ENCODE measurements at regions not wholly inside any gene's neighbourhood (a gene's known extent, or its start where the extent isn't known, plus 50 kb on each side); places are given as distances from the start of the nearest gene placed in this dataset.

DNA sequence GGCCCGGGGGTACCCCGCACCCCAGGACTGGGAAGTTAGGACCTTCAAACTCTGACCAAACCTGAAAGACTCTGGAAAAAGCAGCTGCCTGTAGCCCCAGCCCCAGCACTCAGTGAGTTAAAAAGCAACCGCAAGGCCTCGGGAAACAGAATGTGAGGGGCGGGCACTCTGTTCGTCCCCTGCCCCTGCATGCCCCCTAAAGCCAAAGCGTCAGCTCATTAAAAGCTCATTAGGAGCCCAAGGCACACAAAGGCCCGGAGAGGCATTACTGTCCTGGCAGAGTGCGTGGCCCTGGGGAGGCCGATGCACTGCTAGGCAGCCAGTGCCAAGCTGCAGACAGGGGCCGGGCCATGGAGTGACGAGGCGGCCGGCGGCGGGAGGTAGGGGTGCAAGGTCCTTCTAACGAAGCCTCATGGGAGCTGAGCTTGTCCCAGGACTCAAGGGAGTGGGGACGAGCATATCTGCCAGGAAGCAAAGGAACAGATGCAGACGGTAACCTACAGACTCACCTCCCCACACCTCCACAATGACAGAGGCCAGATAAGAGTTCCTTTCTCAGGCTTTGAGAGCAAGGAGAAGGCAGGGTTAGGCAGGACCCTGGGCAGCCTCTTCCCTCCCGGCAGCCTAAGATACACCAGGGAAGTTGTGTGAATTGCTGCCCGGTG, 116.8 kb downstream of the ENGASE start:
- H3K36me3 ChIP-seq (ENCODE audit: control insufficient read depth, insufficient read depth, low read length), result no peaks in the 10 kb centered on the region
- TF ChIP-seq, protein P1, sequence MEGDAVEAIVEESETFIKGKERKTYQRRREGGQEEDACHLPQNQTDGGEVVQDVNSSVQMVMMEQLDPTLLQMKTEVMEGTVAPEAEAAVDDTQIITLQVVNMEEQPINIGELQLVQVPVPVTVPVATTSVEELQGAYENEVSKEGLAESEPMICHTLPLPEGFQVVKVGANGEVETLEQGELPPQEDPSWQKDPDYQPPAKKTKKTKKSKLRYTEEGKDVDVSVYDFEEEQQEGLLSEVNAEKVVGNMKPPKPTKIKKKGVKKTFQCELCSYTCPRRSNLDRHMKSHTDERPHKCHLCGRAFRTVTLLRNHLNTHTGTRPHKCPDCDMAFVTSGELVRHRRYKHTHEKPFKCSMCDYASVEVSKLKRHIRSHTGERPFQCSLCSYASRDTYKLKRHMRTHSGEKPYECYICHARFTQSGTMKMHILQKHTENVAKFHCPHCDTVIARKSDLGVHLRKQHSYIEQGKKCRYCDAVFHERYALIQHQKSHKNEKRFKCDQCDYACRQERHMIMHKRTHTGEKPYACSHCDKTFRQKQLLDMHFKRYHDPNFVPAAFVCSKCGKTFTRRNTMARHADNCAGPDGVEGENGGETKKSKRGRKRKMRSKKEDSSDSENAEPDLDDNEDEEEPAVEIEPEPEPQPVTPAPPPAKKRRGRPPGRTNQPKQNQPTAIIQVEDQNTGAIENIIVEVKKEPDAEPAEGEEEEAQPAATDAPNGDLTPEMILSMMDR (IDR thresholded peaks at IDR 0.05; ENCODE audit: insufficient read depth, low read depth, low read length), result no peak
- POLR2A ChIA-PET, result no interaction called here
- CTCF ChIA-PET, result interaction anchor here (1.1 to 1.9 kb wide), 2 partner anchors 200 to 210 kb away, joined by 3 to 6 read pairs; no protein-coding TSS in a partner anchor
- H3K27me3 ChIP-seq (ENCODE audit: control insufficient read depth, insufficient read depth, low read length), result peaks cover 1% of the 10 kb centered on the region; the same call in 1 of the 2 replicates
- no peak overlapping the region for H3K4me3 ChIP-seq (ENCODE audit: low read depth, low read length)
- DNase-seq (ENCODE audit: low read depth), result no peak

DNA sequence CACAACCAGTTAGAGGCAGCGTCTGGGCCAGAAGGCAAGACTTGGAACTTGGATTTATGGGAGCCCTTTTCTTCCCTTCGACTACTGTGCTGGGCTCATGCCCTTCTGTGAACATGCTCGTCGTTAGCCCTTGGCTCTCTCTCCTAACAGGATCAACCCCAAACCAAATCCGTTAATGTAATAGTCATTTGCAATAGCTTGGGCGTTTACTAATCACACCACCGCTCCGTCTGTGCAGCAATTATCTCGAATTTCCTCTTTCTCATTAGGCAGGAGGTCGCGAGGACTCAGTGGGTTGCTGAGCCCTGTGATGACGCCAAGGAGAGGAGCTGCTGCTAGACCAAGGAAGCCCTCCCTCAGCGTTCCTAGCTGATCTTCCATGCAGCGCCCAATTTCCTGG, 114.7 kb downstream of the ENGASE start:
- no peaks in the 10 kb centered on the region for H3K36me3 ChIP-seq (ENCODE audit: control insufficient read depth, insufficient read depth, low read length)
- no peak for DNase-seq (ENCODE audit: low read depth)
- no peak overlapping the region for H3K4me3 ChIP-seq (ENCODE audit: low read depth, low read length)
- TF ChIP-seq, protein P1 (IDR thresholded peaks at IDR 0.05; ENCODE audit: insufficient read depth, low read depth, low read length), result no peak
- H3K27me3 ChIP-seq (ENCODE audit: control insufficient read depth, insufficient read depth, low read length), result peaks cover 6% of the 10 kb centered on the region
- POLR2A ChIA-PET, result no interaction called here
- CTCF ChIA-PET, result interaction anchor here (2.4 kb wide), 1 partner anchor 203 kb away, joined by 14 read pairs; no protein-coding TSS in a partner anchor

DNA sequence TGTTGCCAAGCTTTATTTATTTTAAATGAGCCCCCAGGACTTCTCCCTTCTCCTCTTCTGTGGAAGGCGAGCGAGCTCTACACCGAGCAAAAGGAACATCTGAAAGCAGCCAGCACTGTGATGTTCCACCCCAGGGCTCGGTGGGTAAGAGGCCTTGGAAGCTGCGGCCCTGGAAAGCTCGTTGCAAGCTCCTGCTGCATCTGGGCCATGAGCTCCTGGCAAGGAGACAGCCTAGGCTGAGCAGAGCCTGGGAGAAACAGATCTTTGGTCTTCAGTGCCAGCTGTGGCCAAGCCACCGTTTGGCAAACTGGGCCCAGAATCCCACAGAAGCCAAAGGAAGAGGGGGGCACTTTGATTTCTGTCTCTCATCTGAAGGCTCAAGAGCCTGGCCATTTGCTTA, 114.1 kb downstream of the ENGASE start:
- Histone ChIP-seq H3K4me3 (ENCODE audit: low read depth, low read length) (no peak overlapping the region), H3K36me3 (ENCODE audit: control insufficient read depth, insufficient read depth, low read length) (no peaks in the 10 kb centered on the region), H3K27me3 (ENCODE audit: control insufficient read depth, insufficient read depth, low read length) (peaks cover 8% of the 10 kb centered on the region)
- CTCF ChIA-PET, result interaction anchor here (1.1 to 2.4 kb wide), 2 partner anchors 101 to 203 kb away, joined by 3 to 14 read pairs; no protein-coding TSS in a partner anchor
- TF ChIP-seq, protein P1 (IDR thresholded peaks at IDR 0.05; ENCODE audit: insufficient read depth, low read depth, low read length), result no peak
- POLR2A ChIA-PET, result no interaction called here
- DNase-seq (ENCODE audit: low read depth), result no peak

DNA sequence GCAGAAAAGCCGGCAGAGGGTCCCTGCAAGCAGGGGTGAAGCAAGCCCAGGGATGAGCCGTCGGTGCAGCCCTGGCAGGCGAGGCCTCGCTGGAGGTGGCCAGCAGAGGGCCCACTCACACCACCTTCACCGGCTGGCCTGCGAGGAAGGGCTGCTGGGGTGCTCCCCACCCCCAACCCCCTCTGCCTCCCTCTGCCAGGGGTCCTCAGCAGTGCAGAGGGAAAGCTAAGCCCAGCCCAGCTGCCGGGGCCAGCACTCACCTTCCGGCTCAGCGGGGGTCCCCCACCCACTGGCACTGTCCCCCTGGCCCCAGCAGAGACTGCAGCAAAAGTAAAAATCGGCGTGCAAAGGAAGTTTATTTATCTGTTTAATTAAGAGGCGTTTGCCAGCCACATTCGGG, 113.4 kb downstream of the ENGASE start:
- CTCF ChIA-PET, result interaction anchor here (1.1 to 2.4 kb wide), 3 partner anchors 15 to 204 kb away, joined by 3 to 14 read pairs (median 3); no protein-coding TSS in a partner anchor
- Histone ChIP-seq H3K4me3 (ENCODE audit: low read depth, low read length) (no peak overlapping the region), H3K27me3 (ENCODE audit: control insufficient read depth, insufficient read depth, low read length) (peaks cover 11% of the 10 kb centered on the region), H3K36me3 (ENCODE audit: control insufficient read depth, insufficient read depth, low read length) (no peaks in the 10 kb centered on the region)
- TF ChIP-seq, protein P1 (IDR thresholded peaks at IDR 0.05; ENCODE audit: insufficient read depth, low read depth, low read length), result peak; percentile 56
- POLR2A ChIA-PET, result no interaction called here
- DNase-seq (ENCODE audit: low read depth), result no peak

DNA sequence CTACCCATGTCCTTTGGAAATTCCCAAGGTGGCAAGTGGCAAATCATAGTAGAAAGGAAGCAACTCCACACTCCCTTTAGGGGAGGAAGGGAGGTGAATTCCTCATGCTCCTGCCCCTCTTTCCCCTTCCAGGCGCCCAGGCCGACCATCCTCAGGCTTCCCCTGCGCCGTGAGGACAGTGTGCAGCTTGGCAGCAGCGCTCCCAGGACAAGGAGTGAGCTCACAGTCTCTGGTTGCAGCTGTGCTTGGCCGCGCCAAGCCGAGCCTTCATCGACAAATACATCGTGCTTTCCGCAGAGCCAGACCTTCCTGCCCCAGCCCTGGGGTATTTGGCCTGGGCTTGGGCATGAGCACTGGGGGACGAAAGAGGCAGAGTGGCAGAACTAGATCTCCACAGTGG, 112.6 kb downstream of the ENGASE start:
- Histone ChIP-seq H3K4me3 (ENCODE audit: low read depth, low read length) (no peak overlapping the region), H3K36me3 (ENCODE audit: control insufficient read depth, insufficient read depth, low read length) (no peaks in the 10 kb centered on the region), H3K27me3 (ENCODE audit: control insufficient read depth, insufficient read depth, low read length) (peaks cover 11% of the 10 kb centered on the region)
- TF ChIP-seq, protein P1 (IDR thresholded peaks at IDR 0.05; ENCODE audit: insufficient read depth, low read depth, low read length), result no peak
- ChIA-PET CTCF (interaction anchor here (0.6 to 2.4 kb wide), 5 partner anchors 14 to 206 kb away, joined by 3 to 14 read pairs (median 3); no protein-coding TSS in a partner anchor), POLR2A (no interaction called here)
- no peak for DNase-seq (ENCODE audit: low read depth)

Measured in BJ (cell line).